Brain microvascular endothelial cell (primary cell): ENCODE measurements at regions not wholly inside any gene's neighbourhood (a gene's known extent, or its start where the extent isn't known, plus 50 kb on each side); places are given as distances from the start of the nearest gene placed in this dataset.

Source experiments
- DNase-seq: peaks from one replicate; pipeline ENCODE4 v3.0.0-alpha.2; 2020
- H3K27ac ChIP-seq: fragments of 250-450 bp; sonication (Bioruptor Pico); 2 replicates; pipeline ENCODE4 v1.5.1; 2020; ENCODE audit warnings: mild to moderate bottlenecking, moderate library complexity
- H3K27me3 ChIP-seq: fragments of 250-450 bp; sonication (Bioruptor Pico); replicated peaks from 2 replicates; pipeline ENCODE4 v1.5.1; 2020; ENCODE audit warnings: mild to moderate bottlenecking
- H3K36me3 ChIP-seq: fragments of 250-450 bp; sonication (Bioruptor Pico); replicated peaks from 2 replicates; pipeline ENCODE4 v1.5.1; 2020; ENCODE audit warnings: mild to moderate bottlenecking
- H3K4me3 ChIP-seq: 2 replicates; pipeline ENCODE4 v1.5.1; 2011; ENCODE audit warnings: low read depth, mild to moderate bottlenecking, control low read depth, low read length, moderate library complexity
- CTCF ChIP-seq: IDR thresholded peaks from 2 replicates; pipeline ENCODE4 v1.5.1; 2011; ENCODE audit warnings: low read depth, mild to moderate bottlenecking, moderate library complexity, low read length, control low read depth, inconsistent platforms; ENCODE audit errors: missing control alignments
- in situ Hi-C: cut with HindIII; loops from 2 replicates; pipeline ENCODE4 v1.10.0; 2017; ENCODE audit warnings: low sequenced_read_pairs, low pct_ligation_motif_present

GRCh38 chr12:90407841-90408240 lies 547.1 kb downstream of the CCER1 start:
- no peak overlapping the region for H3K27ac ChIP-seq
- H3K27me3 ChIP-seq = no peaks in the 10 kb centered on the region
- in situ Hi-C loops = no loop called here
- peak; percentile 10 for TF ChIP-seq CTCF
- no peak overlapping the region for H3K4me3 ChIP-seq
- DNase-seq = no peak
- no peaks in the 10 kb centered on the region for H3K36me3 ChIP-seq

DNA sequence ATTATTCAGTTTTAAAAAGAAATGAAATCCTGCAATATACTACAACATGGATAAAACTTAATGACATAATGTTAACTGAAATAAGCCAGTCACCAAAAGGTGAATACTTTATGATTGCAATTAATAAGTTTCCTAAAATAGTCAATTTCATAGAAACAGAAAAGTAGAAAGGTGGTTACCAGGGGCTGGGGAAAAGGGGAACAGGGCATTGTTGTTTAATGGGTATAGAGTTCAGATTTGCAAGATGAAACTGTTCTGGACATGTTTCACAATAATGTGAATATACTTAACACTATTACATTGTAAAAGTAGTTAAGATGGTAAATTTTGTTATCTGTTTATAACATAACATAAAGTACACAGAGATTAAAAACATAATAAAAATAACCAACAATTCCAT lies 550.9 kb downstream of the CCER1 start:
- TF ChIP-seq CTCF = no peak
- in situ Hi-C loops = no loop called here
- Histone ChIP-seq H3K4me3 (no peak overlapping the region), H3K27ac (no peak overlapping the region), H3K36me3 (no peaks in the 10 kb centered on the region), H3K27me3 (no peaks in the 10 kb centered on the region)
- DNase-seq = no peak

- in situ Hi-C loops = no loop called here
- no peaks in the 10 kb centered on the region for H3K27me3 ChIP-seq
- no peak overlapping the region for H3K27ac ChIP-seq
- no peaks in the 10 kb centered on the region for H3K36me3 ChIP-seq
- no peak for DNase-seq
- no peak overlapping the region for H3K4me3 ChIP-seq
- TF ChIP-seq CTCF = no peak
These were observed 553.8 kb downstream of the CCER1 start for GRCh38 chr12:90401185-90401584.

DNA sequence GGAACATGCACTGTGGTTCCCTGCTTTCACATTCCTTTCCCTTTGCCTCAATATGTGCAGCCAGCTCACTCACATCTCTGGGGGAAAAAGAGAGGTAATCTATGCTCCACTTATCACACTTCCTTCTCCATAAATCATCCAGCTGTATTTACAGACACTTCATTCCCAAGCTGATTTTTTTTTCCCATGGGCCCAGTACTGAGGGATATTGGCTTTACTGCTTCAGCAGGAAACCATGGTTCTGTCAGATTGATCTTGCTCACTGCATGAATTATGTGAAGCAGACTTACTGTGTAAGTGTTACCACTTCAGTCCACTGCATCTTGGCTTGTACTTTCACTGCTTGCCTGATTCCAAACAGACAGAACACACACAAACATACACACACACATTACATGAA lies 555.6 kb downstream of the CCER1 start:
- no peak for DNase-seq
- no peak for TF ChIP-seq CTCF
- H3K27ac ChIP-seq = no peak overlapping the region
- H3K27me3 ChIP-seq = no peaks in the 10 kb centered on the region
- in situ Hi-C loops = no loop called here
- H3K4me3 ChIP-seq = no peak overlapping the region
- no peaks in the 10 kb centered on the region for H3K36me3 ChIP-seq

DNA sequence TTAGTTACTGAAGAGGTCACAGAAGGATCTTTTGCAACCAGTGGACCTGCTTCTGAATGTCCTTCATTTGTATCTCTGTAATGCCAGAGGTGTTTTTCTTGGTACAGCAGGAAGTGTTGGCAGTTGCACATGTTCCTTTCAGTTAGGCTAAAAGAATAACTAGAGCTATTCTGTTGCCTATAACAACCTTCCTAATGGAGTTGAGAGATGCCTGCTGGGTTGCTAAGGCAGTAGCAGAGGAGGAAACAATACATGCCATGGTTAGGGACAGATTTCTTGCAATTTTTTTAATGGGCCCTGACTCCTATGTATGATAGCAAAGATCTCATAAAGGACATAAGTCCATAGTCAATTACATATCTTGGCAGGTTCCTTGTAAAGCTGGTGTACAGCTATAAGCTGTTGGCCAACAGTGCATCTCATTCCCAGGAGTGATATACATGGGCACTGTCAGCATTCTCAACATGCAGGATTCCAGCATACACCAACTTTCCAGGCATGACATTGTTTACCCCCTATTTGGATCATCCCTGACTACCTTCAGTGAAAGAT lies 556.6 kb downstream of the CCER1 start:
- no peaks in the 10 kb centered on the region for H3K27me3 ChIP-seq
- DNase-seq = no peak
- no peak overlapping the region for H3K27ac ChIP-seq
- no peaks in the 10 kb centered on the region for H3K36me3 ChIP-seq
- H3K4me3 ChIP-seq = no peak overlapping the region
- in situ Hi-C loops = no loop called here
- TF ChIP-seq CTCF = no peak

DNA sequence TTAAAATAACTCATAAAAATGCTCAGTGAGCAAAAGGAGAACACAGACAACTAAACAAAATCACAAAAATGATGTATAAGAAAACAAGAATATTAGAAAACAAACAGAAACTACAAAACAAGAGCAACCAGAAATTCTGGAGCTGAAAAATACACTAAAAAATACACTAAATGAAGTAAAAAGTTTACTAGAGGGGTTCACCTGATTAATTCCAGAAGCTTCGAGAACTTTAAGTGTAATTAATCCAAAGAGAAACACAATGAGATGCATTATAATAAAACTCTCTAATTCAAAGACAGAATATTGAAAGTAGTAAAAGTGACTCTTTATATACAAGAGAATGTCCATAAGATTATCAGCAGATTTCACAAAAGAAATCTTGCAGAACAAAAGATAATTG lies 558.4 kb downstream of the CCER1 start:
- no peak overlapping the region for H3K4me3 ChIP-seq
- in situ Hi-C loops = no loop called here
- no peaks in the 10 kb centered on the region for H3K27me3 ChIP-seq
- H3K27ac ChIP-seq = no peak overlapping the region
- no peak for TF ChIP-seq CTCF
- DNase-seq = no peak
- H3K36me3 ChIP-seq = no peaks in the 10 kb centered on the region
